HEK293T (cell line): ENCODE measurements at regions not wholly inside any gene's neighbourhood (a gene's known extent, or its start where the extent isn't known, plus 50 kb on each side); places are given as distances from the start of the nearest gene placed in this dataset.

ENCODE experiments used
- CTCF ChIA-PET: fragments of 350-600 bp; formaldehyde crosslinking; extraction: SDS; loops from one replicate; lab custom pipeline; 2021; ENCODE audit warnings: antibody characterized with exemption, inconsistent platforms; lab: Yijun Ruan, JAX
- POLR2A ChIA-PET: fragments of 350-600 bp; formaldehyde crosslinking; extraction: SDS; loops from one replicate; lab custom pipeline; 2020; ENCODE audit warnings: antibody characterized with exemption, inconsistent platforms; lab: Yijun Ruan, JAX
- DNase-seq: peaks from one replicate; pipeline ENCODE4 v3.0.0; 2012; ENCODE audit warnings: mixed read lengths; ENCODE audit errors: extremely low spot score
- ARNT ChIP-seq: fragments of 450-650 bp; IDR thresholded peaks from 2 replicates; pipeline ENCODE4 v1.6.1; 2017; ENCODE audit warnings: mild to moderate bottlenecking
- BHLHE40 ChIP-seq: fragments of 450-650 bp; IDR thresholded peaks from 2 replicates; pipeline ENCODE4 v1.6.1; 2016; ENCODE audit warnings: mild to moderate bottlenecking, moderate library complexity, borderline replicate concordance
- CTBP1 ChIP-seq: fragments of 450-650 bp; IDR thresholded peaks from 2 replicates; pipeline ENCODE4 v1.6.1; 2016; ENCODE audit warnings: borderline replicate concordance
- ELF4 ChIP-seq: fragments of 450-650 bp; IDR thresholded peaks from 2 replicates; pipeline ENCODE4 v1.6.1; 2017; ENCODE audit warnings: antibody characterized with exemption
- FOXA1 ChIP-seq: fragments of 450-650 bp; IDR thresholded peaks from 2 replicates; pipeline ENCODE4 v1.6.1; 2016; ENCODE audit warnings: mild to moderate bottlenecking
- FOXK2 ChIP-seq: fragments of 450-650 bp; IDR thresholded peaks from 2 replicates; pipeline ENCODE4 v1.6.1; 2016; ENCODE audit warnings: mild to moderate bottlenecking
- FOXM1 ChIP-seq: fragments of 450-650 bp; IDR thresholded peaks from 2 replicates; pipeline ENCODE4 v1.6.1; 2017; ENCODE audit warnings: mild to moderate bottlenecking, borderline replicate concordance
- HDGF ChIP-seq: fragments of 450-650 bp; IDR thresholded peaks from 2 replicates; pipeline ENCODE4 v1.6.1; 2017; ENCODE audit warnings: antibody characterized with exemption, borderline replicate concordance
- L3MBTL2 ChIP-seq: fragments of 450-650 bp; conservative IDR thresholded peaks from 2 replicates; pipeline ENCODE4 v1.6.1; 2016; ENCODE audit warnings: mild to moderate bottlenecking
- LEF1 ChIP-seq: fragments of 450-650 bp; IDR thresholded peaks from 2 replicates; pipeline ENCODE4 v1.6.1; 2017; ENCODE audit warnings: mild to moderate bottlenecking, borderline replicate concordance
- NFRKB ChIP-seq: fragments of 450-650 bp; IDR thresholded peaks from 2 replicates; pipeline ENCODE4 v1.6.1; 2016; ENCODE audit warnings: mild to moderate bottlenecking, moderate library complexity
- SP1 ChIP-seq: fragments of 450-650 bp; IDR thresholded peaks from 2 replicates; pipeline ENCODE4 v1.6.1; 2017
- SUZ12 ChIP-seq: fragments of 450-650 bp; IDR thresholded peaks from 2 replicates; pipeline ENCODE4 v1.6.1; 2016; ENCODE audit warnings: mild to moderate bottlenecking
- TARDBP ChIP-seq: fragments of 450-650 bp; IDR thresholded peaks from 2 replicates; pipeline ENCODE4 v1.6.1; 2016
- ZNF384 ChIP-seq: fragments of 450-650 bp; IDR thresholded peaks from 2 replicates; pipeline ENCODE4 v1.6.1; 2016
- TF ChIP-seq, protein P1 (sequence below): fragments of 450-650 bp; IDR thresholded peaks from 2 replicates; pipeline ENCODE4 v1.6.1; 2016

DNA sequence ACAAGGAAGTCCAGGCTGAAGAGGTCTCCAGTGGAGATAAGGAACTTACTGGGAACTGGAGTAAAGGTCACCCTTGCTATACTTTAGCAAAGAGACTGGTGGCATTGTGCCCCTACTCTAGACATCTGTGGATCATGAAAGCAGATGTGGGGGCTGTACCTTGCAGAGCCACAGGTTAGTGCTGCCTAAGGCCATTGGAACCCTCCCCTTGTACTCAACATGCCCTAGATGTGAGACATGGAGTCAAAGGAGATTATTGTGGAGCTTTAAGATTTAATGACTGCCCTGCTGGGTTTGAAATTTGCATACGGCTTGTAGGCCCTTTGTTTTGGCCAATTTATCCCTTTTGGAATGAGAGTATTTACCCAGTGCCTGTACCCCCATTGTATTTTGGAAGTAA, 397.3 kb upstream of the GRIN3A start:
- CTCF ChIA-PET, result no interaction called here
- TF ChIP-seq ZNF384, result no peak
- no peak for TF ChIP-seq SUZ12
- TF ChIP-seq HDGF, result no peak
- no peak for TF ChIP-seq NFRKB
- no peak for TF ChIP-seq FOXK2
- no peak for TF ChIP-seq CTBP1
- no peak for TF ChIP-seq FOXA1
- no peak for TF ChIP-seq SP1
- no peak for TF ChIP-seq FOXM1
- TF ChIP-seq L3MBTL2, result no peak
- no peak for TF ChIP-seq TARDBP
- TF ChIP-seq ARNT, result no peak
- TF ChIP-seq BHLHE40, result no peak
- TF ChIP-seq ELF4, result no peak
- TF ChIP-seq LEF1, result no peak
- TF ChIP-seq, protein P1, sequence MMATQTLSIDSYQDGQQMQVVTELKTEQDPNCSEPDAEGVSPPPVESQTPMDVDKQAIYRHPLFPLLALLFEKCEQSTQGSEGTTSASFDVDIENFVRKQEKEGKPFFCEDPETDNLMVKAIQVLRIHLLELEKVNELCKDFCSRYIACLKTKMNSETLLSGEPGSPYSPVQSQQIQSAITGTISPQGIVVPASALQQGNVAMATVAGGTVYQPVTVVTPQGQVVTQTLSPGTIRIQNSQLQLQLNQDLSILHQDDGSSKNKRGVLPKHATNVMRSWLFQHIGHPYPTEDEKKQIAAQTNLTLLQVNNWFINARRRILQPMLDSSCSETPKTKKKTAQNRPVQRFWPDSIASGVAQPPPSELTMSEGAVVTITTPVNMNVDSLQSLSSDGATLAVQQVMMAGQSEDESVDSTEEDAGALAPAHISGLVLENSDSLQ, result no peak
- DNase-seq, result no peak
- POLR2A ChIA-PET, result no interaction called here

- no peak for DNase-seq
- CTCF ChIA-PET, result no interaction called here
- TF ChIP-seq L3MBTL2 (no peak), ZNF384 (no peak), CTBP1 (no peak), FOXM1 (no peak), FOXA1 (no peak), BHLHE40 (no peak), SUZ12 (no peak), TARDBP (no peak), ELF4 (no peak), LEF1 (no peak), FOXK2 (no peak), ARNT (no peak), SP1 (no peak), NFRKB (no peak), HDGF (no peak)
- TF ChIP-seq, protein P1, result no peak
- POLR2A ChIA-PET, result no interaction called here
These were observed 386.0 kb upstream of the GRIN3A start for GRCh38 chr9:102124465-102124864.

DNA sequence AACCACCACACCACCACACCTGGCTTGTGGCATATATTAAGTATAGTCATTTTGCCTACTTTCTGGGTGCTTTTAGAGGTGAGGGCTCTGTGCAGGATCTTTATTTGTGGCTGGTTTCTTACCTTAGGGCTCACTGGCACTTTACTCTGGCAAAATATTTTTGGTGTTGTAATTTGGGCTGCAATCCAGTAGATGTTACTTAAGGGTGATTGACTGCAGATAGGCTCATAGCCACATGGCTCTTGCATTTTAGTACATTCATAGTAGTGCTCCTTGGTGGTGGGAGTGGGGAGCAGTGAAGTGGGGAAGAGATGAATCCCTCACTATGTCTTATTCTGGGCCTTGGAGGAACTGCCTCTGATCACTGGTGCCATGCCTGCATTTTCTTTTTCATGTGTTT, 376.1 kb upstream of the GRIN3A start:
- no peak for TF ChIP-seq ZNF384
- TF ChIP-seq FOXA1, result no peak
- TF ChIP-seq ARNT, result no peak
- TF ChIP-seq HDGF, result no peak
- no peak for TF ChIP-seq SP1
- TF ChIP-seq L3MBTL2, result no peak
- no peak for TF ChIP-seq TARDBP
- no peak for TF ChIP-seq FOXK2
- TF ChIP-seq FOXM1, result no peak
- TF ChIP-seq, protein P1, result no peak
- TF ChIP-seq CTBP1, result no peak
- no peak for TF ChIP-seq ELF4
- no peak for TF ChIP-seq SUZ12
- no peak for TF ChIP-seq LEF1
- TF ChIP-seq NFRKB, result no peak
- no peak for TF ChIP-seq BHLHE40
- ChIA-PET POLR2A (no interaction called here), CTCF (no interaction called here)
- no peak for DNase-seq

- POLR2A ChIA-PET, result no interaction called here
- CTCF ChIA-PET, result no interaction called here
- no peak for DNase-seq
- TF ChIP-seq CTBP1 (no peak), ELF4 (no peak), BHLHE40 (no peak), FOXM1 (no peak), SUZ12 (no peak), ZNF384 (no peak), LEF1 (no peak), SP1 (no peak), FOXK2 (no peak), ARNT (no peak), TARDBP (no peak), NFRKB (no peak), L3MBTL2 (no peak), HDGF (no peak), FOXA1 (no peak)
These were observed 374.7 kb upstream of the GRIN3A start for GRCh38 chr9:102113191-102113590.

DNA sequence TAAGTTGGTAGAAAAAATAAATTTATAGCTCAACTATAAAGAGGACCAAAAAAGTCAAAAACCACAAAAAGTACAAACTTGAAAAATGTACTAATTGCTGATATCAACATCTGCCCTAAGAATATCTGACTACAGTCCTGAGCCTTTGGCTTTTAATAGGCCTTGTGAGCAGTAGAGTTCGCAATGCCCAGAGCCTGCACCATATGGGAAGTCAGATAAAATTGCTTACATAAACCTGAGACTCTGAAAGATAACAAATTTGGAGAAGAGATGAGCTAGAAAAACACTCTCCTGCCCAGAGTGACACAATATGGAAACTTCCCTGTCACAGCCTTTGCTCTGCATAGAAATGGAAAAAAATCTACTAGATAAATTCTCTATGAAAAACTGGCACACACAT, 368.0 kb upstream of the GRIN3A start:
- DNase-seq, result no peak
- CTCF ChIA-PET, result no interaction called here
- no peak for TF ChIP-seq TARDBP
- TF ChIP-seq BHLHE40, result no peak
- no peak for TF ChIP-seq ARNT
- no peak for TF ChIP-seq FOXK2
- TF ChIP-seq, protein P1, result no peak
- no peak for TF ChIP-seq CTBP1
- no peak for TF ChIP-seq SUZ12
- TF ChIP-seq FOXM1, result no peak
- no peak for TF ChIP-seq ZNF384
- no peak for TF ChIP-seq NFRKB
- no peak for TF ChIP-seq HDGF
- TF ChIP-seq LEF1, result no peak
- POLR2A ChIA-PET, result no interaction called here
